ENCODE measurements at regions not wholly inside any gene's neighbourhood (a gene's known extent, or its start where the extent isn't known, plus 50 kb on each side); places are given as distances from the start of the nearest gene placed in this dataset.

DNA sequence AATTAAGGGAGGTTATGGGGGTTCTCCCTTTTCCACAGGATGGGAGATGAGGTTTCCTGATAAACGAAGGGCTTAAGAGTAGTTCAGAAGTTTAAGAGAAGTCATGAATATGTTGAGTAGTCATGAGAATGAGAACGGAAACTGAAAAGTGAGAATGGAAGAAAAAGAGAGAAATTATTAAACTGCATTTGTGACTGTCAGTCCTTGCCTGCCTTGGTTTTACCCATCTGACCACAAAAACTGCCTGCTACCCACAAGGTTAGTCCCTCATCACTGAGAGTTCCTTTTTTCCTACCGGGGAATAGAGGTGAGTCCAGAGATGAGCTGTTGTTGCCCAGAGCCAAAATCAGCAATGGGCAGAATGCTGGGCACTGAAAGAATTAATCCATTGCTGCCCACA lies 174.1 kb upstream of the BET1 start:
- no peak for TF ChIP-seq CTCF (conservative IDR thresholded peaks at IDR 0.05)
- no peak for TF ChIP-seq EZH2 (IDR thresholded peaks at IDR 0.05; ENCODE audit: low read depth)
